ENCODE measurements at regions not wholly inside any gene's neighbourhood (a gene's known extent, or its start where the extent isn't known, plus 50 kb on each side); places are given as distances from the start of the nearest gene placed in this dataset.

DNA sequence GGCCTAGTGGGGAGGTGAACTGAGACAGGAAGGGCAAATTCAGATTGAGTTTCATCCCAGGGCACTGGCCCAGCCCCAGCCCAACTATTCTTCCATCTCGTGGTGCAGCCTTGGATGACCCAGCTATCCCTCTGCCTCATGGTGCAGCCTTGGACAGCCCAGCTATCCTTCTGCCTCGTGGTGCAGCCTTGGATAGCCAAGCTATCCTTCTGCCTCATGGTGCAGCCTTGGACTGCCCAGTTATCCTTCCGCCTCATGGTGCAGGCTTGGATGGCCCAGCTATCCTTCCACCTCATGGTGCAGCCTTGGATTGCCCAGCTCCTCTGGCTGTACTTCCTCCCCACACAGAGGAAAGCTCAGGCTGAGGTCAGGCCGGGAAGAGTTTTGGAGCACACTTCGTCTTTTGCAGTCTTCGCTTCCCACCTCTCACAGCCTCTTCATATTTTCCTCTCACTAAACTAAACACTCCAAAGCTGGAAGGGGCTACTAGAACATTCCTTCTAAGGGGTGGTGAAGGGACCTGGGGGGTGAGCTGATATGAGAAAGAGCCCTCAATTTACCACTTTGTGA, 69.8 kb upstream of the TTC34 start:
- TF ChIP-seq, protein P1, sequence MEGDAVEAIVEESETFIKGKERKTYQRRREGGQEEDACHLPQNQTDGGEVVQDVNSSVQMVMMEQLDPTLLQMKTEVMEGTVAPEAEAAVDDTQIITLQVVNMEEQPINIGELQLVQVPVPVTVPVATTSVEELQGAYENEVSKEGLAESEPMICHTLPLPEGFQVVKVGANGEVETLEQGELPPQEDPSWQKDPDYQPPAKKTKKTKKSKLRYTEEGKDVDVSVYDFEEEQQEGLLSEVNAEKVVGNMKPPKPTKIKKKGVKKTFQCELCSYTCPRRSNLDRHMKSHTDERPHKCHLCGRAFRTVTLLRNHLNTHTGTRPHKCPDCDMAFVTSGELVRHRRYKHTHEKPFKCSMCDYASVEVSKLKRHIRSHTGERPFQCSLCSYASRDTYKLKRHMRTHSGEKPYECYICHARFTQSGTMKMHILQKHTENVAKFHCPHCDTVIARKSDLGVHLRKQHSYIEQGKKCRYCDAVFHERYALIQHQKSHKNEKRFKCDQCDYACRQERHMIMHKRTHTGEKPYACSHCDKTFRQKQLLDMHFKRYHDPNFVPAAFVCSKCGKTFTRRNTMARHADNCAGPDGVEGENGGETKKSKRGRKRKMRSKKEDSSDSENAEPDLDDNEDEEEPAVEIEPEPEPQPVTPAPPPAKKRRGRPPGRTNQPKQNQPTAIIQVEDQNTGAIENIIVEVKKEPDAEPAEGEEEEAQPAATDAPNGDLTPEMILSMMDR (conservative IDR thresholded peaks at IDR 0.05; ENCODE audit: low read depth, low read length), result no peak
- TF ChIP-seq POLR2A (IDR thresholded peaks at IDR 0.05; ENCODE audit: low read depth, low read length) (no peak), SMC3 (IDR thresholded peaks at IDR 0.05; ENCODE audit: low read depth, low read length) (no peak), RAD21 (IDR thresholded peaks at IDR 0.05; ENCODE audit: low read length) (no peak)

All from IMR-90 (cell line).